ENCODE measurements at regions not wholly inside any gene's neighbourhood (a gene's known extent, or its start where the extent isn't known, plus 50 kb on each side); places are given as distances from the start of the nearest gene placed in this dataset.

DNA sequence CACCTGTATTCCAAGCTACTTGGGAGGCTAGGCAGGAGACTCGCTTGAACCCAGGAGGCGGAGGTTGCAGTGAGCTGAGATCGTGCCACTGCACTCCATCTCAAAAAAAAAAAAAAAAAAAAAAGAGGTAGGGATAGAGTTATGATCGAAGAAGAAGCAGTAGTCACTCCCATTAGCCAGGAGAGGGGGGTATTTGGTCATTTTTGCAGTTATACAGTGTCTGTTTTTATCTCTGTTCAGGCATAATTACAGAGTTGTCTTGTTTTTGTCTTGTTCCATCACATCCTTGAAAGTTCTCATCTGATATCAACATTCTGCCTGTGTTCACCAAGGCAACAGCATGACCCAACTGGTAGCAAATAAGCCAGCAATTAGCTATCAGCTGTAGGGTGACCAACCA is 98.5 kb upstream of the TMPO start:
- DNase-seq = no peak
- no peak for ATAC-seq (ENCODE audit: poor library complexity)
- intact Hi-C loops (cut with DNase I) = no loop called here

DNA sequence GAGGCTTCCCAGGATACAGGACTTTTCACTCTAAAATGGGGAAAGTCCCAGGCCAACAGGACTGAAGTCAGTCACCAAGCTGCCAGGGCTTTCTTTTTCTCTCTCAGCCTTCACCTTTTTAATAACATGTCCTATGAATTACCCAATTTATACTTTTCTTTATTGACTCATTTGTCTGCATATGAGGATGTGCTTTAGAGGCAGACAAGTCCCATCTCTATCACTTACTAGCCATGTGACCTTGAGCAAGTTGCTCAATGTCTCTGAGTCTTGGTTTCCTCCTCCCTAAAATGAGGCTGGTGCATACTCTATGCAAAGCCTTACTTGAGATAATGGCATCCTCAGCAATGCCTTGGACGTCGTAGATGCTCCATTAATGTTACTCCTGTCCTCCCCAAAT is 98.1 kb upstream of the TMPO start:
- DNase-seq (no peak), ATAC-seq (ENCODE audit: poor library complexity) (peak; percentile 49)
- intact Hi-C loops (cut with DNase I) = no loop called here

DNA sequence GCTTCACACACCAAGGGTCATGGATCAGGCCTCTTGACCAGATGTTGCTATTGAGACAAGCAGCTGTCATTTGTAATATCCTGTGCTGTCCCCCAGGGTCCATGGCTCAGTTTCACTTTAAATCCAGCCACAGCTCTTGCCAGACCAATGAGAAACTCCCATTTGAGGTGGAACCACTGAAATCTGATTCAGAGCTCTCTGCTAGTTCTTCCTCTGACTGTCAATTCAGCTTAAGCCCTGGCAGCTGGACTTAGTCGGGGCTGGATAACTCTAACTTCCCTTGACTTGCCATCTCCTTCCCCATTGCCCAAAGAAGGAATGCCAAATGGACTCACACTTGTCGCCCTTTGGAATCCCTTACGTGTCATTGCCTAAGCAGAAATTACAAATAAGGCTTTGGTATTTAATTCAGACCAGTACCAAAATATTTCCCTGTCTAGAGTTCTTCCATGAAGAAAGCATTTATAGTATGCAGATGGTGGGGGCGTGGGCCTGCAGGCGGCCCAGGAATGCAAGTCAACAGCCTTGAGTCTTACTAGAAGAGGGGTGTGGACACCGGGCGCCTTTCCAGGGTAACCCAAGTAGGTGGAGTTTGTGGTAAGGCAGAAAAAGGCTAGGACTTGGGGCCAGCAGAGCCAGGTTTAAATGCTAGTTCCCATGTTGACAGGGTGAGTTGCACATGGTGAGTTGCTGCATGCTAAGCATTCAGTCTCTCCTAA is 96.9 kb upstream of the TMPO start:
- DNase-seq = peak; percentile 84
- intact Hi-C loops (cut with DNase I) = no loop called here
- peak; percentile 78 for ATAC-seq (ENCODE audit: poor library complexity)

DNA sequence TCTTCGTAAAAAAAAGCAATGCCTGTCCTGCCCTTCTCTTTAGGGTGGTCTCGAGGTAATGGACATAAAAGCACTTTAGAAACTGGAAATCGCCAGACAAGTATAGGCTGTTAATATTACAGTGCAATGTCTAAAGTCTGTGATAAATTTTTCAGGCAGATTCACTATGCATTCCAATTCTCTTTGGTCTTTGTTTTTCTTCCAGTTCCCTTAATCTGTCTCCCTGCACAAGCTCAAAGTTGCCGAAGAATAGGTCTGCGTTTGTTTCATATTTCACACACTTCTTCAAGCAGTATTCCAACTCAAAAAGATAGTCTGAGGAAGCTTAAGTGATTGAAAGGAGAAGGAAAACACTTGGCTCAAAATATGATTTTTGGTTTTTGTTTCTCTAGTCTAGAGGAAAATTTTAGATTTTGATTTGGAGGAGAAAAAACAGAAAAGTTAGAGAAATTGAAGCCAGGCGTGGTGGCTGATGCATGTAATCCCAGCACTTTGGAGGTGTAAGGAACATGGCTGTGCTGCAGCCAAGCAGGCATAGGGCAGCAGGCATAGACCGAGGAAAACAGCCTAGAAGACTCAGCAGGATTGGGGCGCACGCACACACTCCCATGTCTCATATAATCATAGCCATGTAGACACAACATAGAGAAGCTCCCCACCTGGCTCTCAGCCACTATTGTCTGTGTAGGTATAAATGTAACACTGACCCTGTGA is 96.2 kb upstream of the TMPO start:
- no peak for ATAC-seq (ENCODE audit: poor library complexity)
- intact Hi-C loops (cut with DNase I) = no loop called here
- no peak for DNase-seq

DNA sequence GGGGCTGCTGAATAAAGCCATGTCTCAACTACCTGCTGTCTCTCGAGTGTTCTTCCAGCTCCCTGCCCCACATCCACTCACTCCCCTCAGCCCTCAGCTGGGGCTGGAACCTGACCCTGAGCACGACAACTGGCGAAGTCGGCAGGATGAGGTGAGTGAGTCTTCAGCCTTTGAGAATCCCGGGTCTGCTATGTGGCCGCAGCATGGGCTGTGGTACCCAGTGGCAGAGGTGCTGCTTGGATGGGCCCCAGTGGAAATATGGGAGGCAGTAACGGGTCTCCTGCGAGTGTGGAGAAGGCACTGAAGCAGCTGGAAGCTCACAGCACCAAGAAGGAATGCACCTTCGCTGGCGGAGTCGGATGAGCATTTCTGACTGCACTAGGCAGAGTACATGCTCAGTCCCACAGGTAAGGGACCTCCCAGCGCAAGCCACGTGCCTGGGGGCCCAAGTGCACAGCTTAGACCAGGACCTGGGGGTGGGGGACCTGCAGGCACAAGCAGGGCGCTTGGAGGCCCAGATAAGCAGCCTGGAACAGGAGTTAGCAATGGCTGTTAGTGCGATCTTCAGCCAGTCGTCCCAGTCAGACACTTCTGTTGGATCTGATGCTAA is 95.5 kb upstream of the TMPO start:
- DNase-seq (no peak), ATAC-seq (ENCODE audit: poor library complexity) (no peak)
- intact Hi-C loops (cut with DNase I) = loop anchor here (5.0 kb wide), 1 partner anchor 97 kb away; the partner anchor contains the start of gene TMPO

DNA sequence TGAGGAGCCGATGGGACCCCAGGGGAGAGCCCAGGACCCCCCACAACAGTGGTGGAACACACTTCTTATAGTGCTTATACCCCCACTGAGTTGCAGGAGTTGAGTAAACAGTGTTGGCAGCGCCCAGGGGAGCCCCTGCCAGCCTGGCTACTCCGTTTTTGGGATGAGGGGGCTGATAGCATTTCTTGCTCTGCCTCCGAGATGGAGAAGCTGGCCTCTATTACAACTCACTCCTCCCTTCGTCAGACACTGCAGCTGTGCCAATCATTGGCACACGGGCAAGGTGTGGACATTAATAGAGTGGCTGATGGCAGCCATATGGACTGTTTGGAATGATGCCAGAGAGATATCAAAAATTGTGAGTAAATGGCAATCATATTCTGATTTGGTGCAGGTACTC is 94.9 kb upstream of the TMPO start:
- ATAC-seq (ENCODE audit: poor library complexity) (no peak), DNase-seq (no peak)
- intact Hi-C loops (cut with DNase I) = loop anchor here (5.0 kb wide), 1 partner anchor 97 kb away; the partner anchor contains the start of gene TMPO

DNA sequence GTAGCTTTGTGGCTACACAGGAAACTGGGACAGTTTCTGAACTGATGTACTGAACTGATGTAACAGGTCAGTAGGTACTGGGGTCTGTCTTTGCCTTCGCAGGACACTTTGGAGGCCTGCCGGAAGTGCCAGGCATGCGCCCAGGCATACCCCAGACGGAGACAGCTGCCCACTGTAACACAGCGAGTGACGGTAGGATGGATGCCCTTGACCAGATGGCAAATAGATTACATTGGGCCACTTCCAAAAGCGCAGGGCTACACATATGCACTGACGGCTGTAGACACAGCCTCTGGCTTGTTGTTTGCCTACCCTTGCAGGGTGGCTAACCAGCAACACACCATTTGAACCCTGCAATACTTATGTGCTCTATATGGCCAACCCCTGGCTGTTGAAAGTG is 94.1 kb upstream of the TMPO start:
- ATAC-seq (ENCODE audit: poor library complexity) = no peak
- DNase-seq = no peak
- intact Hi-C loops (cut with DNase I) = loop anchor here (5.0 kb wide), 1 partner anchor 96 kb away; the partner anchor contains the start of gene TMPO

DNA sequence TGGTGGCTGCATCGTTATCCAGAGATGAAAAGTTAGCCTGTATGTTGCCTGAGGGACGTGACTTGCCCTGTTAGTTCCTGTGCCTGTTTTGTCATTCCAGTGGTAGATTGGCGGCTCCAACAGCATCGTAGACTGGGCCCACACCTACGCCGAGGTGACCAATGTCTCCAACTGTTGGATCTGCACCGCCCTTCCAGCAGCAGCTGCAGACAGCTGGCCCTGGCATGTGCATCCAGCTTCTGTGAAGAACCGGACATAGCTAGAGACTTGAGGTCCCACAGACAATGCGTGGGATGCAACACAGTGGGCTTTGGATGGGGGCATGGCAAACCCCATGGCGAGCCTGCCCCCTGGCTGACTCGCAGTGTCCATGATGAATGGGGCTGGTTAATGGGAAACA is 93.0 kb upstream of the TMPO start:
- ATAC-seq (ENCODE audit: poor library complexity) (no peak), DNase-seq (no peak)
- intact Hi-C loops (cut with DNase I) = loop anchor here (5.0 kb wide), 1 partner anchor 95 kb away; the partner anchor contains the start of gene TMPO

DNA sequence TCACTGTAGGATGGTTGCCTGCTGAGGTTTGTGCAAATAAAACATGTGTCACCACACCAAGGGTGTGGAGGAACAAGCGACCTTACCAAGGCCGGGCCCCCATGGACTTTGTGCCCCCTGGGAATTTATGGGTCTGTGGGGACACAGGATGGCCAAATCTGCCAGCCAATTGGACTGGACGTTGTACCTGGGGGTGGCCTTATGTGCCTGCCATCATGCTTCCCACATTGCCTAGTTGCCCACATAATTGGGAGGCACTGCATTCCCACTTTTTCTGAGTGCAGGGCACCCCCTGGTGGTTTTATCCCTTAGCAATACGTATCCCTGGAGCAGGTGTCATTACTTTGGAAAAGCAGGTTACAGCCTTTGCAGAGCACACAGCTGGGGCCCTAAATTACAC is 92.6 kb upstream of the TMPO start:
- ATAC-seq (ENCODE audit: poor library complexity) = no peak
- intact Hi-C loops (cut with DNase I) = loop anchor here (5.0 kb wide), 1 partner anchor 94 kb away; the partner anchor contains the start of gene TMPO
- no peak for DNase-seq

DNA sequence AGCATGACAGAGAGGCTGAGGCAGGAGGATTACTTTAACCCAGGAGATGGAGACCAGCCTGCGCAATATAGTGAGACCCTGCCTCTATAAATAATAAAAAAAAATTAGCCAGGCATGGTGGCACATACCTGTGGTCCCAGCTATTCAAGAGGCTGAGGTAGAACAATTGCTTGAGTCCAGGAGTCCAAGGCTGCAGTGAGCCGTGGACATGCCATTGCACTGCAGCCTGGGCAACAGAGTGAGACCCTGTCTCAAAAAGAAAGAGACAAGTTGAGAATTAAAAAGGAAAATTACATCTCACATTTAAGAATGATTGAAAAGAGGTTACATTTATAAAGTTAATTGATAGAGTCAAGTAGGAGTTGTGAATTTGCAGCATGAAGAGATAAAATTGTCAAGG is 91.4 kb upstream of the TMPO start:
- ATAC-seq (ENCODE audit: poor library complexity) = no peak
- intact Hi-C loops (cut with DNase I) = loop anchor here (5.0 kb wide), 1 partner anchor 93 kb away; the partner anchor contains the start of gene TMPO
- DNase-seq = no peak

DNA sequence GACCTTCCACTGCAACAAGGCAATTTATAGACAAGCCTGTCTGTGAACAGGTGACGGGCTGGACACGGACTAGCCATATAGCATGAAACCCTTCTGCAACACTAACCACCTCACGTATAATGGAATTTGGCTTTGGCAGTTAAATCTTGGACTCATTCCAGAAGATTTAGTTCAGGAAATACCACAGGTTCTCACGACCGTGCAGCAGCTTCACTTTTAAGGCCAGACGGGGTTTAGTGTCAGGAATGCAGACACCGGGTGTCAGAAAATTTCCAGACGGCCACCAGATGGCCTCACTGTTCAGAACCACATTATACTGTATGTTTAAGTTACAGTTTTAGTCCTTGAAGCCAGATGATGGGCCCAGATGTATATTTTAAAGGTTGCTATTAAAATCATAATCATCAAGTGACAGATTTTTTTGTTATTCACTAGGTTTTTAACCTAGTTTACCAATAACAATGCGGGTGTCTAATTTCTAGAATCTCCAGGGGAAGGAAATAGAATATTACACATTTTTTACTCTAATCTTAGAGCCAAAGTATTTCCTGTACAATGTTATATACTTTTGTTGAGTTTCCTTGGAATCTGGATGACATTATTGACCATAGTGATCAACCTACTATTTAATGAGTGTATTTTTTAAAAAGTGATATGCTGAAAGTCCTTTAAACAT is 90.5 kb upstream of the TMPO start:
- no peak for DNase-seq
- ATAC-seq (ENCODE audit: poor library complexity) = peak; percentile 88
- intact Hi-C loops (cut with DNase I) = loop anchor here (5.0 kb wide), 1 partner anchor 92 kb away; the partner anchor contains the start of gene TMPO

DNA sequence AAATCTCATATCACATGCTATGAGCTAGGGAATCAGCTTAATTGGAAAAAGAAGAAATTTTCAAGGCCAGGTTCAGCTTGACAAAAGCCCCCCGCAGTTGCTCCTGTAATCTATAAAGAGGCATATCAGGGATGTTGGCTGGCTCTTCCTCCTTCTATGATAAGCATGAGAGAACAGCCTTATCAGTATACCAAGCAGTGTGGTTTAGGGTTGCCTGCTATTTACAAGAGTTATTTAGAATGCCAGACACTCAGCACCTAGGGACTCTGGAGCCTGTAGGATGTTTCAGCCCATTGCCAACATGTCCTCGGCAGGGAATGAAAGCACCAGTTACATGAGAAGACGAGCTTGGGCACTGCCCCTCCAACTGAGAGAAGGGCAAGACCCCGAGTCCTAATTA is 89.5 kb upstream of the TMPO start:
- DNase-seq (no peak), ATAC-seq (ENCODE audit: poor library complexity) (no peak)
- intact Hi-C loops (cut with DNase I) = no loop called here

DNA sequence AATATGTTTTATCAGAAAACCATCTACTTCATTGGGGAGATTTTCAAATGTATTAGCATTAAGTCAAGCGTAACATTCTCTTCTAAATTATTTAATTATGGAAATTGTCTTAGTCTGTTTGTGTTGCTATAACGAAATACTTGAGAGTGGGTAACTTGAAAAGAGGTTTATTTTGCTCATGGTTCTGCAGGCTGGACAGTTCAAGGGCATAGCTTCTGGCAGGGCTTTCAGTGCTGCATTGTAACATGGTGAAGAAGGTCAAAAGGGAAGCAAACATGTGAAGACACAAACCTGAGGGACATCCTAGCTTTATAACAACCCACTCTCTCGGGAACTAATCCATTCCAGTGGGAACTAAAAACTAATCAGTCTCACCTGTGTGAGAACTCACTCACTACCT is 84.3 kb upstream of the TMPO start:
- DNase-seq (no peak), ATAC-seq (ENCODE audit: poor library complexity) (no peak)
- intact Hi-C loops (cut with DNase I) = no loop called here

DNA sequence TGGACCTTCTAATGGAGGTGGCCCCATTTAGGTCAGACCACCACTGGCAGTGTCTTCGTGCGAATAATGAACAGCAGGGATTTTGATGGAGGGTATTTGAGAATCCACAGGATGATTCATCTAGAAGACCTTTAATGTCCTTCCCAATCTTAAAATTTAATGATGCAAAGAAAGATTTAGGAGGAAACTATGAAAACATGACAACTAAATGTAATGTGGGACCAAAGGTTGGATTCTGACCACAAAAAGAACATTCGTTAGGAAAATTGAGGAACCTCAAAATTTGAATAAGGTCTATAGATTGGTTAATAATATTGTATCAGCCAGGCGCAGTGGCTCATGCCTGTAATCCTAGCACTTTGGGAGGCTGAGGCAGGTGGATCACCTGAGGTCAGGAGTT is 78.2 kb upstream of the TMPO start:
- no peak for DNase-seq
- ATAC-seq (ENCODE audit: poor library complexity) = no peak
- intact Hi-C loops (cut with DNase I) = no loop called here

DNA sequence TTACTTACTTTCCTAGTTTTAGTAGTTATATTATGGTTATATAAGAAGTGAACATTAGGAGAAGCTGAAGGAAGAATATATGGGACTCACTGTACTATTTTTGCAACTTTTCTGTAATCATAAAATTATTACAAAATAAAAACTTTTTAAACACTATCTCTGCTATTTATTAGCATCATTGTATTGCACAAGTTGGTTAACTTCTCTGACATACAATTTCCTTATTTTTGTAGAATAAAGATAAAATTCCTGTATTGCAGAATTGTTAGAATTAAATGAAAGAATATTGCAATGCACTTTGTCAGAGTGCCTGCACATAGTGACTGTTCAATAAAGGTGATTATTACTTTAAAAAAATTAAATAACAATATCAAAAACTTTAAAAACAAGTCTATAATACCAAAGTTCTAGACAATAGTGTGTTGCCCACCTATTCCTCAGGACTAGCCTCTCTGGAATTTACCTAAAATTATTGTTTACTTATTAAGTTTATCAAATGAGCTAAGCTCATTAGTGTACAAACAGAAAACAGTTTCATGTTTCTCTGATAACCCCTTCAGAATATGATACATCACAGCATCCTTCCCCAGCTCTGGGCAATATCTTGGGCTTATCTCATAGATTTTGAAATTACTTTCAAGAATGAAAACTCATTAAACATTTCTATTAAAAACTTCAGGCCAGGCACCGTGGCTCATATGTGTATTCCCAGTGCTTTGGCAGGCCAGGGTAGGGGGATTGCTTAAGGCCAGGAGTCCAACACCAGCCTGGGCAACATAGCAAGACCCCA is 77.4 kb upstream of the TMPO start:
- intact Hi-C loops (cut with DNase I) = no loop called here
- ATAC-seq (ENCODE audit: poor library complexity) (no peak), DNase-seq (no peak)

DNA sequence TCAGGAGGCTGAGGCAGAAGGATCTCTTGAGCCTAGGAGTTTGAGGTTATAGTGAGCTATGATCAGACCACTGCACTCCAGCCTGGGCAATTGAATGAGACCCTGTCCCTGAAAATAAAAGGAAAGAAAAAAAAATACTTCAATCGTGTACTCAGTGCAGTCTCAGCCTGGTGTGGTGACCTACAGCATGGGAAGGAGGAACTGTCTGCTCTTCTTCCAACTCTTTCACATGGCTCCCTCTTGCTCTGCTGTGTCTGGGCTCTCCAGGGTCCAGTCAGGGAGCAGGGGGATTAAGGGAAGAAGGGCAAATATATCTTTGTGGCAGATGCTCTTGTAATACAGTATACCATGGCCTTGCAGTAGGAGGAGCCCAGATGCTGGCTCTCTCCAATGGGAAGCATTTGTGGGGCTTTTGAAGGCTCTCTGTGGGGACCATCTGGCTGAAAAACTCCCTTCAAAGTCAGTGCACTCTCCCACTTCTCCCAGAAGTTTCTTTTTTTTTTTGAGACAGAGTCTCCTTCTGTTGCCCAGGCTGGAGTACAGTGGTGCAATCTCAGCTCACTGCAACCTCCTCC is 76.6 kb upstream of the TMPO start:
- DNase-seq (no peak), ATAC-seq (ENCODE audit: poor library complexity) (peak; percentile 35)
- intact Hi-C loops (cut with DNase I) = no loop called here

DNA sequence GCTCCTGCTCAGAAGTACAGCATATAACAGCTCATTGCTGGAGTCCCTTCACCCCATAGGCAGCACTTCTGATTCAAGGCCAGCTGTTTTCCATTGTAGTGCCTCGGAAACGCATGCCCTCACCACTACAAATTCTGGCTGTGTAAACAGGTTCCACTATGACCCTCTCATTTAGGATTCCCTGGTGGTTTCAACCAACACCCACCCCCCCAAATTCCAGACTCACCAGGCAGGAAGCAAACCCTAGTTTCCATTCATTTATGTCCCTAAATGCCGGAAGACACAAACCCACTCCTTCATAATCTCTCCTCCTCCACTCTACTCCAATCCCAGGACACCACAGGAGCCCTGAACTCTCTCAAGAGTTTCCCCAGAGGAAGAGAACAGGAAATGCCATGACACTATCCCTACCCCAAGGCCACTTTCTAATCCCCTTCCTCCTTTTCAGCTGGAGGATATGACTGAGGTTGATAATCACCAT is 75.9 kb upstream of the TMPO start:
- intact Hi-C loops (cut with DNase I) = no loop called here
- DNase-seq = no peak
- peak; percentile 82 for ATAC-seq (ENCODE audit: poor library complexity)

DNA sequence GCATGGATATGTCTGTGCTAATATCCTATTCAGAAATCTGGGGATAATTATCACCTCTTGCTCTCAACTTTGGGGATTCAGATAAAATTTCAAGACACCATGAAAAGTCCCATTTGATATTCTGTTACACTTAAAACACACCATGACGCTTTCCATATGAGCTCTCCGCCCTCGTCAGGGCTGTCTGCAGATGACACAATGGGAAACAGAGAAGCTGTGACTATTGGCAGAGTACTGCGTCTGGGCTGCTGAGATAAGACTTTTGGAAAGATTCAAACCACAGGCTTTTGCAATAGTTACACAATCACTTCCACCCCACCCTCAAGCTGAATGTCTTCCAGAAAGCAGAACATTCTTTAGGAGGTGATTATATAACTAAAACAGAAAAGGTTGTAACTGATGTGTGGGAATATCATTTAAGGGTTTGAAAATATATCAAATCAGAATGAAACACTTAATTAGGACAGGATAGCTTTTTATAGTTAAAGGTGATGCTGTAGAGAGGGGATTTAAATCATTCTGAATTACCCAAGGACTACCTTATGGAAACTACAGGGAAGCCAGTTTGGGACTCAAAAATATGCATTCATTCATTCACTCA is 75.3 kb upstream of the TMPO start:
- ATAC-seq (ENCODE audit: poor library complexity) = peak; percentile 99
- peak; percentile 77 for DNase-seq
- intact Hi-C loops (cut with DNase I) = no loop called here
